GM12872 (cell line): ENCODE measurements at regions not wholly inside any gene's neighbourhood (a gene's known extent, or its start where the extent isn't known, plus 50 kb on each side); places are given as distances from the start of the nearest gene placed in this dataset.

Source experiments
- CTCF ChIP-seq: IDR thresholded peaks from 3 replicates; pipeline ENCODE4 v1.5.1; 2011; ENCODE audit warnings: low read depth, mild to moderate bottlenecking, low read length, moderate library complexity; ENCODE audit not compliant: insufficient read depth

- no peak for TF ChIP-seq CTCF
These were observed 391.4 kb upstream of the RARB start for GRCh38 chr3:25036633-25037032.

GRCh38 chr3:25037049-25037547 lies 391.0 kb upstream of the RARB start:
- TF ChIP-seq CTCF: no peak

GRCh38 chr3:25038271-25038670 lies 389.8 kb upstream of the RARB start:
- no peak for TF ChIP-seq CTCF

- no peak for TF ChIP-seq CTCF
These were observed 389.1 kb upstream of the RARB start for GRCh38 chr3:25038922-25039321.

GRCh38 chr3:25040748-25041147 lies 387.3 kb upstream of the RARB start:
- no peak for TF ChIP-seq CTCF

GRCh38 chr3:25041871-25042584 lies 386.0 kb upstream of the RARB start:
- no peak for TF ChIP-seq CTCF

GRCh38 chr3:25043177-25043576 lies 384.9 kb upstream of the RARB start:
- TF ChIP-seq CTCF: no peak
